Hypothalamus (tissue), 51 donors: ENCODE measurements at regions not wholly inside any gene's neighbourhood (a gene's known extent, or its start where the extent isn't known, plus 50 kb on each side); places are given as distances from the start of the nearest gene placed in this dataset.

Experiments used
- DNase-seq, 51 donors: peaks; one replicate each; lab custom pipeline; 2025; lab: John Stamatoyannopoulos, UW

- no peak for DNase-seq
Measured at GRCh38 chr9:13674926-13675637, 395.6 kb upstream of the MPDZ start.

GRCh38 chr9:13673348-13673747, 393.9 kb upstream of the MPDZ start:
- DNase-seq = no peak

GRCh38 chr9:13665418-13666066, 386.1 kb upstream of the MPDZ start:
- no peak for DNase-seq

- no peak for DNase-seq
Measured at GRCh38 chr9:13661014-13661413, 381.5 kb upstream of the MPDZ start.

GRCh38 chr9:13651969-13652663, 372.6 kb upstream of the MPDZ start:
- no peak for DNase-seq

- no peak for DNase-seq
Measured at GRCh38 chr9:13651526-13651925, 372.0 kb upstream of the MPDZ start.

- DNase-seq = no peak
Measured at GRCh38 chr9:13648676-13649075, 369.2 kb upstream of the MPDZ start.

GRCh38 chr9:13648068-13648467, 368.6 kb upstream of the MPDZ start:
- no peak for DNase-seq

- DNase-seq = no peak
Measured at GRCh38 chr9:13646500-13647021, 367.1 kb upstream of the MPDZ start.

GRCh38 chr9:13645557-13645956, 366.1 kb upstream of the MPDZ start:
- no peak for DNase-seq

GRCh38 chr9:13644675-13645074, 365.2 kb upstream of the MPDZ start:
- no peak for DNase-seq

- no peak for DNase-seq
Measured at GRCh38 chr9:13642646-13643045, 363.2 kb upstream of the MPDZ start.

GRCh38 chr9:13629067-13629466, 349.6 kb upstream of the MPDZ start:
- DNase-seq = no peak

GRCh38 chr9:13628526-13628925, 349.0 kb upstream of the MPDZ start:
- no peak for DNase-seq

GRCh38 chr9:13627502-13627901, 348.0 kb upstream of the MPDZ start:
- no peak for DNase-seq

GRCh38 chr9:13627071-13627470, 347.6 kb upstream of the MPDZ start:
- no peak for DNase-seq

- no peak for DNase-seq
Measured at GRCh38 chr9:13626601-13627000, 347.1 kb upstream of the MPDZ start.

GRCh38 chr9:13621872-13622564, 342.5 kb upstream of the MPDZ start:
- DNase-seq = no peak

GRCh38 chr9:13616491-13617035, 337.1 kb upstream of the MPDZ start:
- DNase-seq = no peak

- DNase-seq = no peak
Measured at GRCh38 chr9:13615660-13616490, 336.4 kb upstream of the MPDZ start.
